Keratinocyte (primary cell): ENCODE measurements at regions not wholly inside any gene's neighbourhood (a gene's known extent, or its start where the extent isn't known, plus 50 kb on each side); places are given as distances from the start of the nearest gene placed in this dataset.

ENCODE experiments used
- DNase-seq: peaks from one replicate; pipeline ENCODE4 v3.0.0-alpha.2; 2011; ENCODE audit warnings: low read depth, missing footprints, low spot score
- FAIRE-seq: peaks from 2 replicates; lab custom pipeline; 2011; peaks lifted over from hg19 to GRCh38; lab: Jason Lieb, UNC
- H2AFZ ChIP-seq: 2 replicates; pipeline ENCODE4 v1.6.0; 2012; ENCODE audit warnings: low read length, control low read depth, inconsistent platforms; ENCODE audit not compliant: control insufficient read depth
- H3K27ac ChIP-seq: 2 replicates; pipeline ENCODE4 v1.5.1; 2011; ENCODE audit warnings: low read length; ENCODE audit not compliant: control insufficient read depth, insufficient read depth
- H3K27me3 ChIP-seq: 3 replicates; pipeline ENCODE4 v1.6.0; 2011; ENCODE audit warnings: low read length; ENCODE audit not compliant: control insufficient read depth, insufficient read depth; ENCODE audit errors: extremely low read depth
- H3K36me3 ChIP-seq, 2 experiments: 2 replicates in 1 of 2; 3 replicates in 1 of 2; pipeline ENCODE4 v1.5.1; 2011; ENCODE audit warnings: low read length in 2 of 2, mild to moderate bottlenecking in 1 of 2; ENCODE audit not compliant: control insufficient read depth in 2 of 2, insufficient read depth in 2 of 2; ENCODE audit errors: extremely low read depth in 1 of 2
- H3K4me1 ChIP-seq: 3 replicates; pipeline ENCODE4 v1.5.1; 2011; ENCODE audit warnings: low read length; ENCODE audit not compliant: control insufficient read depth, insufficient read depth; ENCODE audit errors: extremely low read depth
- H3K4me2 ChIP-seq: 3 replicates; pipeline ENCODE4 v1.6.0; 2011; ENCODE audit warnings: low read depth, low read length; ENCODE audit not compliant: control insufficient read depth, insufficient read depth; ENCODE audit errors: extremely low read depth
- H3K4me3 ChIP-seq, 3 experiments: fragments of 200-600 bp in 1 of 3; sonication (generic) in 1 of 3; 2 replicates in 2 of 3; 3 replicates in 1 of 3; pipeline ENCODE4 v1.5.1; 2011 to 2016; ENCODE audit warnings: low read length in 3 of 3, mild to moderate bottlenecking in 3 of 3, control low read depth in 2 of 3, inconsistent platforms in 1 of 3, low read depth in 1 of 3, mixed read lengths in 1 of 3, mixed run types in 1 of 3, moderate library complexity in 1 of 3; ENCODE audit not compliant: control insufficient read depth in 2 of 3, insufficient read depth in 2 of 3; ENCODE audit errors: extremely low read depth in 1 of 3
- H3K79me2 ChIP-seq: 2 replicates; pipeline ENCODE4 v1.6.0; 2012; ENCODE audit warnings: low read length; ENCODE audit not compliant: control insufficient read depth, insufficient read depth
- H3K9ac ChIP-seq: 3 replicates; pipeline ENCODE4 v1.6.0; 2011; ENCODE audit warnings: low read length; ENCODE audit not compliant: control insufficient read depth, insufficient read depth; ENCODE audit errors: extremely low read depth
- H3K9me1 ChIP-seq: 3 replicates; pipeline ENCODE4 v1.6.0; 2011; ENCODE audit warnings: low read length; ENCODE audit not compliant: control insufficient read depth, insufficient read depth; ENCODE audit errors: extremely low read depth
- H3K9me3 ChIP-seq: 2 replicates; pipeline ENCODE4 v1.5.1; 2012; ENCODE audit warnings: low read depth, low read length; ENCODE audit not compliant: control insufficient read depth
- H4K20me1 ChIP-seq: 3 replicates; pipeline ENCODE4 v1.6.0; 2011; ENCODE audit warnings: low read length; ENCODE audit not compliant: control insufficient read depth, insufficient read depth; ENCODE audit errors: extremely low read depth
- EZH2 ChIP-seq: IDR thresholded peaks from one replicate; pipeline ENCODE4 v1.6.1; 2012; ENCODE audit warnings: inconsistent platforms, mild to moderate bottlenecking, low read length, moderate library complexity
- dilution Hi-C: fragments of 300-500 bp; cut with MboI; formaldehyde crosslinking; loops from one replicate; pipeline ENCODE4 v1.7.0; 2020; ENCODE audit warnings: low sequenced_read_pairs; ENCODE audit not compliant: extremely low pct_ligation_motif_present
- TF ChIP-seq, protein P1 (sequence below), 3 experiments: IDR thresholded peaks in 1 of 3; conservative IDR thresholded peaks in 1 of 3; optimal IDR thresholded peaks in 1 of 3; 2 replicates in 2 of 3; 3 replicates in 1 of 3; pipeline versions ENCODE3 to v1.5.1; 2011; ENCODE audit warnings: low read length in 3 of 3, mild to moderate bottlenecking in 3 of 3, moderate library complexity in 2 of 3, control low read depth in 1 of 3, inconsistent platforms in 1 of 3; ENCODE audit not compliant: insufficient read depth in 2 of 3; ENCODE audit errors: extremely low read depth in 1 of 3

DNA sequence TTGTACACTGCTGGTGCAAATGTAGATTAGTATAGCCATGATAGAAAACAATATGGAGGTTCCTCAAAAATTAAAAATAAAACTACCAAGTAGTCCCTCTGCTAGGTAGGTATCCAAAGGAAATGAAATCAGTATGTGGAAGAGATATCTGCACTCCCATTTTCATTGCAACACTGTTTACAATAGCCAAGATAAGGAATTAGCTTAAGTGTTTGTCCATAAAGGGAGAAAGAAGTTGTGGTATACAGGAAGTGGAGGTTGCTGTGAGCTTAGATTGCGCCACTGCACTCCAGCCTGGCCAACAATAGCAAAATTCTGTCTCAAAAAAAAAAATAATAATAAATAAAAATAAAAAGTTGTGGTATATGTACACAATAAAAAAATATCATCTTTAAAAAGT lies 325.0 kb upstream of the EMCN start:
- FAIRE-seq (no peak), DNase-seq (no peak)
- Histone ChIP-seq H3K4me2 (no peak overlapping the region), H3K4me3 (no peak overlapping the region), H3K79me2 (no peaks in the 10 kb centered on the region), H3K36me3 (no peaks in the 10 kb centered on the region), H3K4me1 (no peaks in the 10 kb centered on the region), H3K27me3 (no peaks in the 10 kb centered on the region), H4K20me1 (no peaks in the 10 kb centered on the region), H3K9me3 (no peaks in the 10 kb centered on the region), H3K9me1 (no peaks in the 10 kb centered on the region), H3K27ac (no peak overlapping the region), H2AFZ (no peak overlapping the region), H3K9ac (no peak overlapping the region)
- TF ChIP-seq, protein P1, sequence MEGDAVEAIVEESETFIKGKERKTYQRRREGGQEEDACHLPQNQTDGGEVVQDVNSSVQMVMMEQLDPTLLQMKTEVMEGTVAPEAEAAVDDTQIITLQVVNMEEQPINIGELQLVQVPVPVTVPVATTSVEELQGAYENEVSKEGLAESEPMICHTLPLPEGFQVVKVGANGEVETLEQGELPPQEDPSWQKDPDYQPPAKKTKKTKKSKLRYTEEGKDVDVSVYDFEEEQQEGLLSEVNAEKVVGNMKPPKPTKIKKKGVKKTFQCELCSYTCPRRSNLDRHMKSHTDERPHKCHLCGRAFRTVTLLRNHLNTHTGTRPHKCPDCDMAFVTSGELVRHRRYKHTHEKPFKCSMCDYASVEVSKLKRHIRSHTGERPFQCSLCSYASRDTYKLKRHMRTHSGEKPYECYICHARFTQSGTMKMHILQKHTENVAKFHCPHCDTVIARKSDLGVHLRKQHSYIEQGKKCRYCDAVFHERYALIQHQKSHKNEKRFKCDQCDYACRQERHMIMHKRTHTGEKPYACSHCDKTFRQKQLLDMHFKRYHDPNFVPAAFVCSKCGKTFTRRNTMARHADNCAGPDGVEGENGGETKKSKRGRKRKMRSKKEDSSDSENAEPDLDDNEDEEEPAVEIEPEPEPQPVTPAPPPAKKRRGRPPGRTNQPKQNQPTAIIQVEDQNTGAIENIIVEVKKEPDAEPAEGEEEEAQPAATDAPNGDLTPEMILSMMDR (optimal IDR thresholded peaks at IDR 0.05 in 1 of 3, IDR thresholded peaks at IDR 0.05 in 1 of 3, conservative IDR thresholded peaks at IDR 0.05 in 1 of 3; ENCODE audit: extremely low read depth in 1 of 3, insufficient read depth in 2 of 3, low read length in 3 of 3): no peak
- no peak for TF ChIP-seq EZH2
- dilution Hi-C loops: no loop called here

GRCh38 chr4:100841911-100842310 lies 324.1 kb upstream of the EMCN start:
- TF ChIP-seq EZH2: no peak
- TF ChIP-seq, protein P1 (optimal IDR thresholded peaks at IDR 0.05 in 1 of 3, IDR thresholded peaks at IDR 0.05 in 1 of 3, conservative IDR thresholded peaks at IDR 0.05 in 1 of 3; ENCODE audit: extremely low read depth in 1 of 3, insufficient read depth in 2 of 3, low read length in 3 of 3): no peak
- H3K27me3 ChIP-seq: no peaks in the 10 kb centered on the region
- no peak for DNase-seq
- H2AFZ ChIP-seq: no peak overlapping the region
- no peaks in the 10 kb centered on the region for H3K9me1 ChIP-seq
- dilution Hi-C loops: no loop called here
- H3K4me3 ChIP-seq: no peak overlapping the region
- H3K36me3 ChIP-seq: no peaks in the 10 kb centered on the region
- H3K4me2 ChIP-seq: no peak overlapping the region
- no peak overlapping the region for H3K9ac ChIP-seq
- FAIRE-seq: peak; percentile 23
- H4K20me1 ChIP-seq: no peaks in the 10 kb centered on the region
- no peak overlapping the region for H3K27ac ChIP-seq
- H3K9me3 ChIP-seq: no peaks in the 10 kb centered on the region
- no peaks in the 10 kb centered on the region for H3K4me1 ChIP-seq
- H3K79me2 ChIP-seq: no peaks in the 10 kb centered on the region
